WTC11 (cell line): ENCODE measurements at regions not wholly inside any gene's neighbourhood (a gene's known extent, or its start where the extent isn't known, plus 50 kb on each side); places are given as distances from the start of the nearest gene placed in this dataset.

Experiments
- ATAC-seq: fragments of 200-7000 bp; cut with Tn5 transposase; 2 replicates; pipeline ENCODE4 v1.10.0; 2021; ENCODE audit warnings: mild to moderate bottlenecking, moderate library complexity
- CTCF ChIA-PET: fragments of 300-600 bp; sonication (Branson Sonifier 250); formaldehyde crosslinking; loops from one replicate; lab custom pipeline; 2021; ENCODE audit warnings: antibody characterized with exemption; lab: Charles Lee
- POLR2A ChIA-PET: fragments of 350-600 bp; sonication (Branson Sonifier 250); formaldehyde crosslinking; loops from one replicate; lab custom pipeline; 2021; ENCODE audit warnings: antibody characterized with exemption; lab: Charles Lee
- DNase-seq: peaks from one replicate; pipeline ENCODE4 v3.0.0; 2021; ENCODE audit warnings: low spot score
- H3K27ac Mint-ChIP-seq: 2 replicates; pipeline ENCODE4 v1.8.0; 2021; ENCODE audit warnings: mixed read lengths
- H3K27me3 Mint-ChIP-seq: 2 replicates; pipeline ENCODE4 v1.8.0; 2021; ENCODE audit warnings: low read depth, mild to moderate bottlenecking, moderate library complexity, mixed read lengths
- H3K36me3 Mint-ChIP-seq: 2 replicates; pipeline ENCODE4 v1.8.0; 2021; ENCODE audit warnings: mixed read lengths
- H3K4me1 Mint-ChIP-seq: 2 replicates; pipeline ENCODE4 v1.8.0; 2022; ENCODE audit warnings: mixed read lengths
- H3K4me3 Mint-ChIP-seq: 2 replicates; pipeline ENCODE4 v1.8.0; 2021; ENCODE audit warnings: mild to moderate bottlenecking, moderate library complexity, mixed read lengths
- H3K9me3 Mint-ChIP-seq: 2 replicates; pipeline ENCODE4 v1.8.0; 2021; ENCODE audit warnings: mixed read lengths
- AR ChIP-seq: fragments of 250-450 bp; sonication (Bioruptor Pico); IDR thresholded peaks from 2 replicates; pipeline ENCODE4 v1.9.0; 2021; ENCODE audit warnings: mild to moderate bottlenecking
- CBFB ChIP-seq: sonication (generic); formaldehyde crosslinking; IDR thresholded peaks from 2 replicates; pipeline ENCODE4 v1.8.1; 2022; ENCODE audit warnings: mild to moderate bottlenecking, low read depth, missing genetic modification reagents
- CDX4 ChIP-seq: fragments of 250-450 bp; sonication (Bioruptor Pico); IDR thresholded peaks from 2 replicates; pipeline ENCODE4 v1.9.0; 2021; ENCODE audit warnings: moderate library complexity, mild to moderate bottlenecking, inconsistent platforms, borderline replicate concordance
- CREB1 ChIP-seq: sonication (generic); formaldehyde crosslinking; IDR thresholded peaks from 2 replicates; pipeline ENCODE4 v1.8.0; 2023; ENCODE audit warnings: mild to moderate bottlenecking, missing genetic modification reagents
- ETV6 ChIP-seq: sonication (generic); formaldehyde crosslinking; IDR thresholded peaks from 2 replicates; pipeline ENCODE4 v1.8.1; 2022; ENCODE audit warnings: mild to moderate bottlenecking, missing genetic modification reagents
- FOXK1 ChIP-seq: sonication (generic); formaldehyde crosslinking; IDR thresholded peaks from 2 replicates; pipeline ENCODE4 v1.8.0; 2022; ENCODE audit warnings: mild to moderate bottlenecking, moderate library complexity, missing genetic modification reagents
- HMGA2 ChIP-seq: fragments of 250-450 bp; sonication (Bioruptor Pico); IDR thresholded peaks from 2 replicates; pipeline ENCODE4 v1.4.0; 2021; ENCODE audit warnings: mild to moderate bottlenecking, moderate library complexity
- IRF2 ChIP-seq: sonication (generic); formaldehyde crosslinking; IDR thresholded peaks from 2 replicates; pipeline ENCODE4 v1.8.0; 2022; ENCODE audit warnings: low read depth, missing genetic modification reagents, borderline replicate concordance
- KAT7 ChIP-seq: sonication (generic); formaldehyde crosslinking; IDR thresholded peaks from 2 replicates; pipeline ENCODE4 v1.8.1; 2023; ENCODE audit warnings: missing genetic modification reagents, mild to moderate bottlenecking, borderline replicate concordance
- MAX ChIP-seq: sonication (generic); formaldehyde crosslinking; IDR thresholded peaks from 2 replicates; pipeline ENCODE4 v1.8.0; 2022; ENCODE audit warnings: mild to moderate bottlenecking, missing genetic modification reagents
- MXD4 ChIP-seq: fragments of 250-450 bp; sonication (Bioruptor Pico); IDR thresholded peaks from 2 replicates; pipeline ENCODE4 v1.8.0; 2021; ENCODE audit warnings: mild to moderate bottlenecking, moderate library complexity, borderline replicate concordance
- NFYB ChIP-seq: sonication (generic); formaldehyde crosslinking; conservative IDR thresholded peaks from 2 replicates; pipeline ENCODE4 v1.8.0; 2022; ENCODE audit warnings: low read depth, missing genetic modification reagents
- NR3C1 ChIP-seq: sonication (generic); formaldehyde crosslinking; conservative IDR thresholded peaks from 2 replicates; pipeline ENCODE4 v1.8.1; 2023; ENCODE audit warnings: low read depth, mild to moderate bottlenecking, missing genetic modification reagents
- SMAD4 ChIP-seq: sonication (generic); formaldehyde crosslinking; IDR thresholded peaks from 2 replicates; pipeline ENCODE4 v1.8.0; 2022; ENCODE audit warnings: mild to moderate bottlenecking, missing genetic modification reagents
- TCF7 ChIP-seq: sonication (generic); formaldehyde crosslinking; IDR thresholded peaks from 2 replicates; pipeline ENCODE4 v1.8.0; 2022; ENCODE audit warnings: mild to moderate bottlenecking, low read depth, missing genetic modification reagents, moderate library complexity
- TEAD4 ChIP-seq: sonication (generic); formaldehyde crosslinking; IDR thresholded peaks from 2 replicates; pipeline ENCODE4 v1.8.0; 2022; ENCODE audit warnings: mild to moderate bottlenecking, missing genetic modification reagents
- ZBTB43 ChIP-seq: sonication (generic); formaldehyde crosslinking; IDR thresholded peaks from 2 replicates; pipeline ENCODE4 v1.8.1; 2023; ENCODE audit warnings: mild to moderate bottlenecking, missing genetic modification reagents
- ZNF121 ChIP-seq: sonication (generic); formaldehyde crosslinking; IDR thresholded peaks from 2 replicates; pipeline ENCODE4 v1.8.0; 2023; ENCODE audit warnings: missing genetic modification reagents
- ZNF263 ChIP-seq: sonication (generic); formaldehyde crosslinking; IDR thresholded peaks from 2 replicates; pipeline ENCODE4 v1.8.1; 2022; ENCODE audit warnings: low read depth, mild to moderate bottlenecking, moderate library complexity, missing genetic modification reagents
- ZNF512 ChIP-seq: sonication (generic); formaldehyde crosslinking; IDR thresholded peaks from 2 replicates; pipeline ENCODE4 v1.8.1; 2022; ENCODE audit warnings: missing genetic modification reagents, borderline replicate concordance

- no peak for TF ChIP-seq NFYB (CRISPR knock-in tag)
- TF ChIP-seq, all 79 proteins: peak for 0
Observed at GRCh38 chr7:111654343-111654742, 92.1 kb upstream of the IMMP2L start (continued).

GRCh38 chr7:111653846-111654245 is 91.6 kb upstream of the IMMP2L start:
- H3K36me3 Mint-ChIP-seq: peaks cover 4% of the 10 kb centered on the region
- H3K9me3 Mint-ChIP-seq: peaks cover 23% of the 10 kb centered on the region
- TF ChIP-seq ZNF512 (CRISPR knock-in tag) (no peak), MAX (CRISPR knock-in tag) (no peak), HMGA2 (CRISPR knock-in tag) (no peak)
- no peak overlapping the region for H3K27ac Mint-ChIP-seq
- no peak for ATAC-seq
- no peak overlapping the region for H3K4me3 Mint-ChIP-seq
- H3K4me1 Mint-ChIP-seq: no peaks in the 10 kb centered on the region
- ChIA-PET POLR2A (no interaction called here), CTCF (no interaction called here)
- no peak for DNase-seq
- no peaks in the 10 kb centered on the region; the same call in 1 of the 2 replicates for H3K27me3 Mint-ChIP-seq

GRCh38 chr7:111650456-111650999 is 88.2 kb upstream of the IMMP2L start:
- Mint-ChIP-seq H3K4me1 (peaks cover 3% of the 10 kb centered on the region; the same call in 1 of the 2 replicates), H3K27me3 (peaks cover 3% of the 10 kb centered on the region; the same call in 1 of the 2 replicates), H3K36me3 (peaks cover 14% of the 10 kb centered on the region), H3K4me3 (no peak overlapping the region), H3K27ac (no peak overlapping the region), H3K9me3 (peaks cover 48% of the 10 kb centered on the region)
- DNase-seq (no peak), ATAC-seq (no peak)
- POLR2A ChIA-PET: no interaction called here
- CTCF ChIA-PET: no interaction called here
- TF ChIP-seq MXD4 (CRISPR knock-in tag): no peak
- TF ChIP-seq ZNF121: no peak
- TF ChIP-seq ETV6: no peak
- TF ChIP-seq FOXK1 (CRISPR knock-in tag): no peak
- no peak for TF ChIP-seq HMGA2 (CRISPR knock-in tag)
- TF ChIP-seq KAT7: no peak
- no peak for TF ChIP-seq SMAD4 (CRISPR knock-in tag)
- TF ChIP-seq TEAD4 (CRISPR knock-in tag): no peak
- no peak for TF ChIP-seq CREB1
- TF ChIP-seq IRF2 (CRISPR knock-in tag): no peak
- TF ChIP-seq ZNF263 (CRISPR knock-in tag): no peak
- no peak for TF ChIP-seq CDX4 (CRISPR knock-in tag)
- TF ChIP-seq AR: no peak
- TF ChIP-seq TCF7 (CRISPR knock-in tag): no peak
- no peak for TF ChIP-seq ZBTB43 (CRISPR knock-in tag)
- no peak for TF ChIP-seq CBFB
- no peak for TF ChIP-seq NR3C1 (CRISPR knock-in tag)
